ENCODE measurements at regions not wholly inside any gene's neighbourhood (a gene's known extent, or its start where the extent isn't known, plus 50 kb on each side); places are given as distances from the start of the nearest gene placed in this dataset.

GRCh38 chr18:29104671-29105070, 927.7 kb upstream of the CDH2 start:
- H2BK12ac ChIP-seq (ENCODE audit: low read length): no peak overlapping the region
- no peaks in the 10 kb centered on the region for H3K36me3 ChIP-seq (ENCODE audit: control insufficient read depth in 1 of 2, insufficient read depth in 2 of 2, low read length in 2 of 2)
- H3K4me2 ChIP-seq (ENCODE audit: low read length): no peak overlapping the region
- no peak overlapping the region for H2BK120ac ChIP-seq (ENCODE audit: insufficient read depth, low read length, poor library complexity)
- no peaks in the 10 kb centered on the region for H3K4me1 ChIP-seq (ENCODE audit: control insufficient read depth in 1 of 2, insufficient read depth in 2 of 2, low read length in 2 of 2)
- H3K14ac ChIP-seq (ENCODE audit: low read length): no peak overlapping the region
- no peaks in the 10 kb centered on the region for H3K79me1 ChIP-seq (ENCODE audit: low read length)
- H3K27me3 ChIP-seq (ENCODE audit: insufficient read depth, low read length): no peaks in the 10 kb centered on the region
- no peak overlapping the region for H3K9ac ChIP-seq (ENCODE audit: low read length)
- no peak for DNase-seq
- H4K12ac ChIP-seq (ENCODE audit: low read depth, low read length): no peak overlapping the region
- H3K23ac ChIP-seq (ENCODE audit: low read length): no peak overlapping the region
- H3K27ac ChIP-seq (ENCODE audit: low read depth, low read length): no peak overlapping the region
- no peak overlapping the region for H3K4me3 ChIP-seq (ENCODE audit: low read depth, low read length)
- H4K91ac ChIP-seq (ENCODE audit: low read depth, low read length): no peak overlapping the region
- H2AK5ac ChIP-seq (ENCODE audit: low read length): no peak overlapping the region
- H4K8ac ChIP-seq (ENCODE audit: low read depth, low read length): no peak overlapping the region
- WGBS (ENCODE audit: extremely low coverage, insufficient coverage, insufficient read length): no CpG with 5 or more reads among the region's 6 CpGs
- no peaks in the 10 kb centered on the region for H3K9me3 ChIP-seq (ENCODE audit: insufficient read depth, low read depth, low read length)
- no peak overlapping the region for H2AFZ ChIP-seq (ENCODE audit: insufficient read depth, low read length, poor library complexity)
- no peak overlapping the region for H3K4ac ChIP-seq (ENCODE audit: low read depth, low read length)
- H2BK5ac ChIP-seq (ENCODE audit: low read depth, low read length, poor library complexity): no peak overlapping the region
- no peaks in the 10 kb centered on the region for H3K79me2 ChIP-seq (ENCODE audit: control insufficient read depth, insufficient read depth, low read length, poor library complexity)
- no peak overlapping the region for H3K18ac ChIP-seq (ENCODE audit: low read length)

GRCh38 chr18:29104227-29104626, 927.3 kb upstream of the CDH2 start:
- H3K14ac ChIP-seq (ENCODE audit: low read length): no peak overlapping the region
- no peaks in the 10 kb centered on the region for H3K4me1 ChIP-seq (ENCODE audit: control insufficient read depth in 1 of 2, insufficient read depth in 2 of 2, low read length in 2 of 2)
- no peak overlapping the region for H3K27ac ChIP-seq (ENCODE audit: low read depth, low read length)
- H3K4me3 ChIP-seq (ENCODE audit: low read depth, low read length): no peak overlapping the region
- no peaks in the 10 kb centered on the region for H3K9me3 ChIP-seq (ENCODE audit: insufficient read depth, low read depth, low read length)
- no CpG with 5 or more reads among the region's 1 CpG for WGBS (ENCODE audit: extremely low coverage, insufficient coverage, insufficient read length)
- H2AK5ac ChIP-seq (ENCODE audit: low read length): no peak overlapping the region
- no peak overlapping the region for H4K8ac ChIP-seq (ENCODE audit: low read depth, low read length)
- H3K4ac ChIP-seq (ENCODE audit: low read depth, low read length): no peak overlapping the region
- no peak overlapping the region for H4K91ac ChIP-seq (ENCODE audit: low read depth, low read length)
- H2BK12ac ChIP-seq (ENCODE audit: low read length): no peak overlapping the region
- no peak overlapping the region for H2AFZ ChIP-seq (ENCODE audit: insufficient read depth, low read length, poor library complexity)
- no peak overlapping the region for H2BK5ac ChIP-seq (ENCODE audit: low read depth, low read length, poor library complexity)
- no peak overlapping the region for H3K23ac ChIP-seq (ENCODE audit: low read length)
- H3K36me3 ChIP-seq (ENCODE audit: control insufficient read depth in 1 of 2, insufficient read depth in 2 of 2, low read length in 2 of 2): no peaks in the 10 kb centered on the region
- no peak overlapping the region for H2BK120ac ChIP-seq (ENCODE audit: insufficient read depth, low read length, poor library complexity)
- no peak overlapping the region for H3K9ac ChIP-seq (ENCODE audit: low read length)
- no peak overlapping the region for H3K4me2 ChIP-seq (ENCODE audit: low read length)
- H3K27me3 ChIP-seq (ENCODE audit: insufficient read depth, low read length): no peaks in the 10 kb centered on the region
- H3K79me1 ChIP-seq (ENCODE audit: low read length): no peaks in the 10 kb centered on the region
- H3K18ac ChIP-seq (ENCODE audit: low read length): no peak overlapping the region
- H3K79me2 ChIP-seq (ENCODE audit: control insufficient read depth, insufficient read depth, low read length, poor library complexity): no peaks in the 10 kb centered on the region
- DNase-seq: no peak
- H4K12ac ChIP-seq (ENCODE audit: low read depth, low read length): no peak overlapping the region

- DNase-seq: no peak
- no peaks in the 10 kb centered on the region for H3K9me3 ChIP-seq (ENCODE audit: insufficient read depth, low read depth, low read length)
- H3K4me1 ChIP-seq (ENCODE audit: control insufficient read depth in 1 of 2, insufficient read depth in 2 of 2, low read length in 2 of 2): no peaks in the 10 kb centered on the region
- no peak overlapping the region for H2BK120ac ChIP-seq (ENCODE audit: insufficient read depth, low read length, poor library complexity)
- H3K23ac ChIP-seq (ENCODE audit: low read length): no peak overlapping the region
- H4K91ac ChIP-seq (ENCODE audit: low read depth, low read length): no peak overlapping the region
- H3K4ac ChIP-seq (ENCODE audit: low read depth, low read length): no peak overlapping the region
- no peak overlapping the region for H2BK5ac ChIP-seq (ENCODE audit: low read depth, low read length, poor library complexity)
- H4K12ac ChIP-seq (ENCODE audit: low read depth, low read length): no peak overlapping the region
- no peak overlapping the region for H3K18ac ChIP-seq (ENCODE audit: low read length)
- H4K8ac ChIP-seq (ENCODE audit: low read depth, low read length): no peak overlapping the region
- no CpG with 5 or more reads among the region's 8 CpGs for WGBS (ENCODE audit: extremely low coverage, insufficient coverage, insufficient read length)
- no peak overlapping the region for H3K9ac ChIP-seq (ENCODE audit: low read length)
- no peaks in the 10 kb centered on the region for H3K79me2 ChIP-seq (ENCODE audit: control insufficient read depth, insufficient read depth, low read length, poor library complexity)
- H3K4me2 ChIP-seq (ENCODE audit: low read length): no peak overlapping the region
- no peak overlapping the region for H3K4me3 ChIP-seq (ENCODE audit: low read depth, low read length)
- H2AFZ ChIP-seq (ENCODE audit: insufficient read depth, low read length, poor library complexity): no peak overlapping the region
- H3K14ac ChIP-seq (ENCODE audit: low read length): no peak overlapping the region
- H2AK5ac ChIP-seq (ENCODE audit: low read length): no peak overlapping the region
- H3K36me3 ChIP-seq (ENCODE audit: control insufficient read depth in 1 of 2, insufficient read depth in 2 of 2, low read length in 2 of 2): no peaks in the 10 kb centered on the region
- H3K27ac ChIP-seq (ENCODE audit: low read depth, low read length): no peak overlapping the region
- H3K27me3 ChIP-seq (ENCODE audit: insufficient read depth, low read length): no peaks in the 10 kb centered on the region
- H3K79me1 ChIP-seq (ENCODE audit: low read length): no peaks in the 10 kb centered on the region
- no peak overlapping the region for H2BK12ac ChIP-seq (ENCODE audit: low read length)
These were observed 919.3 kb upstream of the CDH2 start for GRCh38 chr18:29096079-29096770.

GRCh38 chr18:29087616-29088246, 910.8 kb upstream of the CDH2 start:
- Histone ChIP-seq H4K91ac (ENCODE audit: low read depth, low read length) (no peak overlapping the region), H3K36me3 (ENCODE audit: control insufficient read depth in 1 of 2, insufficient read depth in 2 of 2, low read length in 2 of 2) (no peaks in the 10 kb centered on the region), H3K9me3 (ENCODE audit: insufficient read depth, low read depth, low read length) (no peaks in the 10 kb centered on the region), H3K14ac (ENCODE audit: low read length) (no peak overlapping the region), H3K27me3 (ENCODE audit: insufficient read depth, low read length) (no peaks in the 10 kb centered on the region), H4K12ac (ENCODE audit: low read depth, low read length) (no peak overlapping the region), H2BK5ac (ENCODE audit: low read depth, low read length, poor library complexity) (no peak overlapping the region), H3K27ac (ENCODE audit: low read depth, low read length) (no peak overlapping the region), H3K79me2 (ENCODE audit: control insufficient read depth, insufficient read depth, low read length, poor library complexity) (no peaks in the 10 kb centered on the region), H3K79me1 (ENCODE audit: low read length) (no peaks in the 10 kb centered on the region), H2AFZ (ENCODE audit: insufficient read depth, low read length, poor library complexity) (no peak overlapping the region), H2AK5ac (ENCODE audit: low read length) (no peak overlapping the region), H2BK120ac (ENCODE audit: insufficient read depth, low read length, poor library complexity) (no peak overlapping the region), H3K9ac (ENCODE audit: low read length) (no peak overlapping the region), H4K8ac (ENCODE audit: low read depth, low read length) (no peak overlapping the region), H3K23ac (ENCODE audit: low read length) (no peak overlapping the region), H2BK12ac (ENCODE audit: low read length) (no peak overlapping the region), H3K4me3 (ENCODE audit: low read depth, low read length) (no peak overlapping the region), H3K18ac (ENCODE audit: low read length) (no peak overlapping the region), H3K4ac (ENCODE audit: low read depth, low read length) (no peak overlapping the region), H3K4me2 (ENCODE audit: low read length) (no peak overlapping the region), H3K4me1 (ENCODE audit: control insufficient read depth in 1 of 2, insufficient read depth in 2 of 2, low read length in 2 of 2) (no peaks in the 10 kb centered on the region)
- no CpG with 5 or more reads among the region's 3 CpGs for WGBS (ENCODE audit: extremely low coverage, insufficient coverage, insufficient read length)
- no peak for DNase-seq
